GM23338 (cell line): ENCODE measurements at regions not wholly inside any gene's neighbourhood (a gene's known extent, or its start where the extent isn't known, plus 50 kb on each side); places are given as distances from the start of the nearest gene placed in this dataset.

Experiments used
- ATAC-seq: fragments of 200-7000 bp; cut with Tn5 transposase; 3 replicates; pipeline ENCODE4 v1.9.1; 2020
- DNase-seq: peaks from one replicate; pipeline ENCODE4 v3.0.0-alpha.2; 2015; ENCODE audit warnings: low spot score
- H2AFZ ChIP-seq: fragments of 200-600 bp; sonication (generic); 2 replicates; pipeline ENCODE4 v1.8.0; 2016; ENCODE audit warnings: antibody characterized with exemption, mild to moderate bottlenecking, moderate library complexity
- H3F3A ChIP-seq: fragments of 200-600 bp; sonication (generic); replicated peaks from 2 replicates; pipeline ENCODE4 v1.8.0; 2017; ENCODE audit warnings: antibody characterized with exemption, mixed run types, low read depth
- H3K27ac ChIP-seq: fragments of 200-600 bp; sonication (generic); 2 replicates; pipeline ENCODE4 v1.6.1; 2016; ENCODE audit warnings: low read depth
- H3K27me3 ChIP-seq: fragments of 200-600 bp; sonication (generic); 2 replicates; pipeline ENCODE4 v1.8.0; 2016; ENCODE audit warnings: mild to moderate bottlenecking, mixed run types, moderate library complexity; ENCODE audit not compliant: insufficient read depth
- H3K36me3 ChIP-seq: fragments of 200-600 bp; sonication (generic); 2 replicates; pipeline ENCODE4 v1.8.0; 2016; ENCODE audit warnings: mild to moderate bottlenecking; ENCODE audit not compliant: insufficient read depth
- H3K4me1 ChIP-seq: fragments of 200-600 bp; sonication (generic); 2 replicates; pipeline ENCODE4 v1.8.0; 2016; ENCODE audit warnings: mild to moderate bottlenecking, moderate library complexity; ENCODE audit not compliant: insufficient read depth
- H3K4me2 ChIP-seq: fragments of 200-600 bp; sonication (generic); 2 replicates; pipeline ENCODE4 v1.7.1; 2017; ENCODE audit warnings: mixed run types
- H3K4me3 ChIP-seq: fragments of 200-600 bp; sonication (generic); 2 replicates; pipeline ENCODE4 v1.6.1; 2016; ENCODE audit warnings: mixed run types
- H3K79me2 ChIP-seq: fragments of 200-600 bp; sonication (generic); replicated peaks from 2 replicates; pipeline ENCODE4 v1.8.0; 2017; ENCODE audit warnings: mild to moderate bottlenecking; ENCODE audit not compliant: insufficient read depth
- H3K9me2 ChIP-seq: fragments of 200-600 bp; sonication (generic); 2 replicates; pipeline ENCODE4 v1.8.0; 2017; ENCODE audit not compliant: insufficient read depth
- H4K20me1 ChIP-seq: fragments of 200-600 bp; sonication (generic); replicated peaks from 2 replicates; pipeline ENCODE4 v1.8.0; 2017; ENCODE audit warnings: mild to moderate bottlenecking; ENCODE audit not compliant: insufficient read depth
- H3K27ac Mint-ChIP-seq: 2 replicates; pipeline ENCODE4 v1.8.0; 2020; ENCODE audit warnings: inconsistent platforms, mild to moderate bottlenecking, moderate library complexity, mixed read lengths
- H3K27me3 Mint-ChIP-seq: 3 replicates; pipeline ENCODE4 v1.8.0; 2022; ENCODE audit warnings: low read depth, mild to moderate bottlenecking, moderate library complexity, mixed read lengths, inconsistent platforms; ENCODE audit not compliant: insufficient read depth, poor library complexity
- H3K36me3 Mint-ChIP-seq: 3 replicates; pipeline ENCODE4 v1.8.0; 2021; ENCODE audit warnings: low read depth, mild to moderate bottlenecking, inconsistent platforms, moderate library complexity, mixed read lengths
- H3K4me1 Mint-ChIP-seq: 3 replicates; pipeline ENCODE4 v1.8.0; 2020; ENCODE audit warnings: mild to moderate bottlenecking, inconsistent platforms, mixed read lengths
- H3K4me3 Mint-ChIP-seq: 3 replicates; pipeline ENCODE4 v1.8.0; 2021; ENCODE audit warnings: moderate library complexity, mild to moderate bottlenecking, inconsistent platforms, mixed read lengths
- H3K9me3 Mint-ChIP-seq: 3 replicates; pipeline ENCODE4 v1.8.0; 2020; ENCODE audit warnings: moderate library complexity, mild to moderate bottlenecking, inconsistent platforms, mixed read lengths
- CREB1 ChIP-seq: fragments of 250-450 bp; sonication (Bioruptor Pico); IDR thresholded peaks from 2 replicates; pipeline ENCODE4 v1.5.0; 2020; ENCODE audit warnings: low read depth, mild to moderate bottlenecking, moderate library complexity
- EZH2 ChIP-seq: fragments of 200-600 bp; sonication (generic); IDR thresholded peaks from one replicate; pipeline ENCODE4 v1.8.0; 2017; ENCODE audit warnings: antibody characterized with exemption, mild to moderate bottlenecking, low read depth; ENCODE audit not compliant: unreplicated experiment
- EZH2phosphoT487 ChIP-seq: fragments of 200-600 bp; sonication (generic); IDR thresholded peaks from one replicate; pipeline ENCODE4 v1.8.1; 2018; ENCODE audit warnings: antibody characterized with exemption; ENCODE audit not compliant: unreplicated experiment
- JUNB ChIP-seq: IDR thresholded peaks from one replicate; pipeline ENCODE4 v1.6.1; 2016; ENCODE audit warnings: antibody characterized with exemption; ENCODE audit not compliant: unreplicated experiment
- NANOG ChIP-seq: IDR thresholded peaks from 2 replicates; pipeline ENCODE4 v1.6.1; 2016; ENCODE audit warnings: antibody characterized with exemption, borderline replicate concordance
- POLR2AphosphoS5 ChIP-seq: IDR thresholded peaks from 2 replicates; pipeline ENCODE4 v1.6.1; 2016; ENCODE audit warnings: antibody characterized with exemption, low read depth
- STAT1 ChIP-seq: IDR thresholded peaks from one replicate; pipeline ENCODE4 v1.6.1; 2016; ENCODE audit warnings: antibody characterized with exemption; ENCODE audit not compliant: unreplicated experiment
- ZNF114 ChIP-seq: fragments of 250-450 bp; sonication (Bioruptor Pico); IDR thresholded peaks from 2 replicates; pipeline ENCODE4 v1.5.0; 2020; ENCODE audit warnings: mild to moderate bottlenecking, moderate library complexity
- ZNF331 ChIP-seq: fragments of 250-450 bp; sonication (Bioruptor Pico); IDR thresholded peaks from 2 replicates; pipeline ENCODE4 v1.5.0; 2020; ENCODE audit warnings: low read depth, mild to moderate bottlenecking, moderate library complexity
- TF ChIP-seq, protein P1 (sequence below), 2 experiments: fragments of 200-600 bp in 1 of 2; sonication (generic) in 1 of 2; conservative IDR thresholded peaks; 2 replicates each; pipeline versions ENCODE4 v1.5.1 to v1.6.1; 2016 to 2017; ENCODE audit warnings: antibody characterized with exemption in 2 of 2, low read depth in 2 of 2, mild to moderate bottlenecking in 2 of 2, moderate library complexity in 1 of 2

DNA sequence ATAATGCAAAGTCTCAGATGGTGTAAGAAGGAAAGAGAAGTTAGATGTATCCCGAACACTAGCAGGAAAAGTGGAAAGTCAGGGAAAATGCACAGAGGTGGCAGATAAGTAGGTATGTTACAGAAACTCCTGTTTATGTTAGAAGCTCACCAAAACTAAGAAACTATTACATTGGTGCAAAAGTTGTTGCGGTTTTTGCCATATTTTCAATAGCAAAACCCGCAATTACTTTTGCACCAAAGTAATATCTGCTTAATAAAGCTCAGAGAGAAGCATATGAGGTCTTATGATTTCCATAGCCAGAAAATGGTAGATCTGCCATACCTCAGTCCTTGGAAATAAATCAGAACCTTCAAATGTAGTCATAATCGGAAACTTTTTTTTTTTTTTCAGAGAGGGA is 1035.6 kb downstream of the PCDH7 start:
- H3K4me3 ChIP-seq = no peak overlapping the region
- DNase-seq (no peak), ATAC-seq (no peak)
- H3K27me3 ChIP-seq = no peaks in the 10 kb centered on the region
- no peak overlapping the region for H3K27ac ChIP-seq
- Mint-ChIP-seq H3K4me3 (no peak overlapping the region), H3K27ac (no peak overlapping the region), H3K27me3 (no peaks in the 10 kb centered on the region), H3K36me3 (peaks cover 3% of the 10 kb centered on the region; the same call in 1 of the 3 replicates), H3K4me1 (no peaks in the 10 kb centered on the region; the same call in 2 of the 3 replicates), H3K9me3 (peaks cover 3% of the 10 kb centered on the region; the same call in 1 of the 3 replicates)
- no peaks in the 10 kb centered on the region for H3K4me1 ChIP-seq
- no peaks in the 10 kb centered on the region for H3F3A ChIP-seq
- H3K79me2 ChIP-seq = no peaks in the 10 kb centered on the region
- no peaks in the 10 kb centered on the region for H4K20me1 ChIP-seq
- peaks cover 7% of the 10 kb centered on the region; the same call in 1 of the 2 replicates for H3K9me2 ChIP-seq
- H2AFZ ChIP-seq = no peak overlapping the region; the same call in 1 of the 2 replicates
- no peaks in the 10 kb centered on the region for H3K36me3 ChIP-seq
- TF ChIP-seq ZNF114 (CRISPR knock-in tag) = no peak
- no peak for TF ChIP-seq STAT1
- TF ChIP-seq POLR2AphosphoS5 = no peak
- no peak overlapping the region for H3K4me2 ChIP-seq

DNA sequence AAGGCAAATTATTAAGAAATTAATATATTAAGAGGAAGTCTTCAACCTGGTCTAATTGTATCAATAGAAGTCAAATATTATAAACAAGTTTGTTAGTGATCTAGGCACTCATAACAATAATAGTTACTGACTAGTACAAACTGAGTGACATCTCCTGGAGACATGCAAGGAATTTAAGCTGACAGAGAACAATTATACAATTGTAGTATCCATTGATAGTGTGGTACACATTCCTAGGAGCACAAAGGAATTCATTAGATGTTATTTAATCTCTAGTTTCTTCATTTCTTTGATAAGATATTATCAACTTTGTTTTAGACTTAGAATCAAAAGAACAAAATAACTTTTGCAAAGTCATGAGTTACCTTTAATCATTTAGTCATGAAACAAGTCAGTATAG is 1048.6 kb downstream of the PCDH7 start:
- Histone ChIP-seq H2AFZ (no peak overlapping the region), H3K36me3 (no peaks in the 10 kb centered on the region), H3K4me1 (no peaks in the 10 kb centered on the region), H3K4me2 (no peak overlapping the region), H3K79me2 (no peaks in the 10 kb centered on the region), H3K9me2 (no peaks in the 10 kb centered on the region), H3K27me3 (no peaks in the 10 kb centered on the region), H4K20me1 (no peaks in the 10 kb centered on the region), H3K27ac (no peak overlapping the region), H3F3A (no peaks in the 10 kb centered on the region), H3K4me3 (no peak overlapping the region)
- Mint-ChIP-seq H3K9me3 (no peaks in the 10 kb centered on the region), H3K4me1 (peaks cover 8% of the 10 kb centered on the region; the same call in 2 of the 3 replicates), H3K4me3 (no peak overlapping the region), H3K36me3 (no peaks in the 10 kb centered on the region), H3K27me3 (no peaks in the 10 kb centered on the region), H3K27ac (no peak overlapping the region)
- DNase-seq (no peak), ATAC-seq (no peak)
- TF ChIP-seq, protein P1, sequence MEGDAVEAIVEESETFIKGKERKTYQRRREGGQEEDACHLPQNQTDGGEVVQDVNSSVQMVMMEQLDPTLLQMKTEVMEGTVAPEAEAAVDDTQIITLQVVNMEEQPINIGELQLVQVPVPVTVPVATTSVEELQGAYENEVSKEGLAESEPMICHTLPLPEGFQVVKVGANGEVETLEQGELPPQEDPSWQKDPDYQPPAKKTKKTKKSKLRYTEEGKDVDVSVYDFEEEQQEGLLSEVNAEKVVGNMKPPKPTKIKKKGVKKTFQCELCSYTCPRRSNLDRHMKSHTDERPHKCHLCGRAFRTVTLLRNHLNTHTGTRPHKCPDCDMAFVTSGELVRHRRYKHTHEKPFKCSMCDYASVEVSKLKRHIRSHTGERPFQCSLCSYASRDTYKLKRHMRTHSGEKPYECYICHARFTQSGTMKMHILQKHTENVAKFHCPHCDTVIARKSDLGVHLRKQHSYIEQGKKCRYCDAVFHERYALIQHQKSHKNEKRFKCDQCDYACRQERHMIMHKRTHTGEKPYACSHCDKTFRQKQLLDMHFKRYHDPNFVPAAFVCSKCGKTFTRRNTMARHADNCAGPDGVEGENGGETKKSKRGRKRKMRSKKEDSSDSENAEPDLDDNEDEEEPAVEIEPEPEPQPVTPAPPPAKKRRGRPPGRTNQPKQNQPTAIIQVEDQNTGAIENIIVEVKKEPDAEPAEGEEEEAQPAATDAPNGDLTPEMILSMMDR (conservative IDR thresholded peaks at IDR 0.05; ENCODE audit: low read depth in 2 of 2) = no peak
- TF ChIP-seq EZH2 (no peak), EZH2phosphoT487 (no peak), CREB1 (CRISPR knock-in tag) (no peak), JUNB (no peak), STAT1 (no peak), ZNF331 (CRISPR knock-in tag) (no peak), NANOG (no peak)

DNA sequence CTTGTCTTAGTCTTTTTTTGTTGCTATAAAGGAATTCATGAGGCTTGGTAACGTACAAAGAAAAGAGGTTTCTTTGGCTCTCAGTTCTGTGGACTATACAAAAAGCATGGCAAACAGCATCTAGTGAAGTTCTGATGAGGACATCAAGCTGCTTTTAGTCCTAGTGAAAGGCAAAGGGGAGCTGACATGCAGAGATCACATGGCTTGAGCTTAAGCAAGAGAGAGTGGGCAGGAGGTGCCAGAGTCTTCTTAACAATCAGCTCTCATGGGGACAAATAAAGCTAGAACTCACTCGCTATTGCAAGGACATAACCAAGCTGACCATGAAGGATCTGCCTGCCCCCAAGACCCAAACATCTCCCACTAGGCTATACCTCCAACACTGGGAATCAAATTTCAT is 1063.1 kb downstream of the PCDH7 start:
- no peak for ATAC-seq
- Histone ChIP-seq H3K36me3 (no peaks in the 10 kb centered on the region), H3K27ac (no peak overlapping the region), H3K27me3 (no peaks in the 10 kb centered on the region), H3K9me2 (no peaks in the 10 kb centered on the region; the same call in 1 of the 2 replicates), H3K4me1 (no peaks in the 10 kb centered on the region), H3K4me2 (no peak overlapping the region), H3K79me2 (no peaks in the 10 kb centered on the region), H2AFZ (no peak overlapping the region), H3F3A (no peaks in the 10 kb centered on the region), H3K4me3 (no peak overlapping the region), H4K20me1 (no peaks in the 10 kb centered on the region)
- no peak overlapping the region for H3K4me3 Mint-ChIP-seq
- H3K9me3 Mint-ChIP-seq = no peaks in the 10 kb centered on the region
- DNase-seq = no peak
- H3K4me1 Mint-ChIP-seq = no peaks in the 10 kb centered on the region
- TF ChIP-seq EZH2 (no peak), ZNF331 (CRISPR knock-in tag) (no peak), JUNB (no peak)
- H3K36me3 Mint-ChIP-seq = no peaks in the 10 kb centered on the region
- no peaks in the 10 kb centered on the region for H3K27me3 Mint-ChIP-seq
- H3K27ac Mint-ChIP-seq = no peak overlapping the region
